HepG2 (cell line): ENCODE measurements at regions not wholly inside any gene's neighbourhood (a gene's known extent, or its start where the extent isn't known, plus 50 kb on each side); places are given as distances from the start of the nearest gene placed in this dataset.

ENCODE experiments used
- DRAP1 ChIP-seq: IDR thresholded peaks from 2 replicates; pipeline ENCODE4 v1.6.1; 2016; ENCODE audit warnings: missing genetic modification reagents, missing compliant biosample characterization
- ETV5 ChIP-seq: IDR thresholded peaks from 2 replicates; pipeline ENCODE4 v1.6.1; 2018; ENCODE audit warnings: missing biosample characterization, missing genetic modification reagents, inconsistent platforms, borderline replicate concordance
- HES4 ChIP-seq: sonication (generic); formaldehyde crosslinking; IDR thresholded peaks from 2 replicates; pipeline ENCODE4 v1.9.0; 2021; ENCODE audit warnings: mild to moderate bottlenecking, missing genetic modification reagents, borderline replicate concordance
- IRX3 ChIP-seq: sonication (generic); formaldehyde crosslinking; IDR thresholded peaks from 2 replicates; pipeline ENCODE4 v1.8.1; 2023; ENCODE audit warnings: mild to moderate bottlenecking, low read depth, missing genetic modification reagents, borderline replicate concordance
- KAT8 ChIP-seq: IDR thresholded peaks from 2 replicates; pipeline ENCODE4 v1.6.1; 2016; ENCODE audit warnings: missing genetic modification reagents, missing compliant biosample characterization
- KDM3A ChIP-seq: IDR thresholded peaks from 2 replicates; pipeline ENCODE4 v1.6.1; 2018; ENCODE audit warnings: low read depth, missing compliant biosample characterization
- MIER2 ChIP-seq: IDR thresholded peaks from 2 replicates; pipeline ENCODE4 v1.6.1; 2016; ENCODE audit warnings: missing biosample characterization, missing genetic modification reagents
- RAD21 ChIP-seq: fragments of 450-650 bp; formaldehyde crosslinking; IDR thresholded peaks from 2 replicates; pipeline ENCODE4 v1.5.0; 2020; ENCODE audit warnings: mild to moderate bottlenecking
- RXRA ChIP-seq: sonication (generic); formaldehyde crosslinking; IDR thresholded peaks from 2 replicates; pipeline ENCODE4 v1.5.1; 2020; ENCODE audit warnings: missing genetic modification reagents
- SRY ChIP-seq: sonication (generic); formaldehyde crosslinking; IDR thresholded peaks from 2 replicates; pipeline ENCODE4 v1.8.0; 2022; ENCODE audit warnings: mild to moderate bottlenecking, missing genetic modification reagents
- STAG1 ChIP-seq: sonication (generic); formaldehyde crosslinking; IDR thresholded peaks from 2 replicates; pipeline ENCODE4 v1.4.0; 2020; ENCODE audit warnings: missing genetic modification reagents
- TBX2 ChIP-seq: sonication (generic); formaldehyde crosslinking; IDR thresholded peaks from 2 replicates; pipeline ENCODE4 v1.5.0; 2020; ENCODE audit warnings: missing genetic modification reagents, mild to moderate bottlenecking, borderline replicate concordance
- TMF1 ChIP-seq: sonication (generic); formaldehyde crosslinking; IDR thresholded peaks from 2 replicates; pipeline ENCODE4 v1.8.1; 2022; ENCODE audit warnings: low read depth, missing genetic modification reagents
- ZBTB49 ChIP-seq: sonication (generic); formaldehyde crosslinking; IDR thresholded peaks from 2 replicates; pipeline ENCODE4 v1.4.0; 2020; ENCODE audit warnings: missing genetic modification reagents, borderline replicate concordance
- ZFP36L1 ChIP-seq: sonication (generic); formaldehyde crosslinking; IDR thresholded peaks from 2 replicates; pipeline ENCODE4 v1.8.0; 2022; ENCODE audit warnings: mild to moderate bottlenecking, missing genetic modification reagents, moderate library complexity
- ZNF205 ChIP-seq: IDR thresholded peaks from 2 replicates; pipeline ENCODE4 v1.6.1; 2018; ENCODE audit warnings: missing biosample characterization, missing genetic modification reagents
- ZNF234 ChIP-seq: sonication (generic); formaldehyde crosslinking; conservative IDR thresholded peaks from 2 replicates; pipeline ENCODE4 v1.5.1; 2020; ENCODE audit warnings: mild to moderate bottlenecking, missing genetic modification reagents
- ZNF563 ChIP-seq: sonication (generic); formaldehyde crosslinking; IDR thresholded peaks from 2 replicates; pipeline ENCODE4 v1.8.0; 2022; ENCODE audit warnings: mild to moderate bottlenecking, moderate library complexity, missing genetic modification reagents
- ZNF710 ChIP-seq: sonication (generic); formaldehyde crosslinking; IDR thresholded peaks from 2 replicates; pipeline ENCODE4 v1.5.0; 2020; ENCODE audit warnings: mild to moderate bottlenecking, missing genetic modification reagents, borderline replicate concordance
- ZNF784 ChIP-seq: sonication (generic); formaldehyde crosslinking; IDR thresholded peaks from 2 replicates; pipeline ENCODE4 v1.5.1; 2020; ENCODE audit warnings: missing genetic modification reagents, mild to moderate bottlenecking, borderline replicate concordance
- TF ChIP-seq, protein P1 (sequence below): sonication (generic); formaldehyde crosslinking; IDR thresholded peaks from 2 replicates; pipeline ENCODE4 v1.4.0; 2020; ENCODE audit warnings: missing genetic modification reagents

- TF ChIP-seq ZNF563, result peak; percentile 55; the same call in 1 of the 2 replicates
- peak; percentile 70; the same call in 1 of the 2 replicates for TF ChIP-seq ZNF234 (CRISPR knock-in tag)
- TF ChIP-seq, protein P1, sequence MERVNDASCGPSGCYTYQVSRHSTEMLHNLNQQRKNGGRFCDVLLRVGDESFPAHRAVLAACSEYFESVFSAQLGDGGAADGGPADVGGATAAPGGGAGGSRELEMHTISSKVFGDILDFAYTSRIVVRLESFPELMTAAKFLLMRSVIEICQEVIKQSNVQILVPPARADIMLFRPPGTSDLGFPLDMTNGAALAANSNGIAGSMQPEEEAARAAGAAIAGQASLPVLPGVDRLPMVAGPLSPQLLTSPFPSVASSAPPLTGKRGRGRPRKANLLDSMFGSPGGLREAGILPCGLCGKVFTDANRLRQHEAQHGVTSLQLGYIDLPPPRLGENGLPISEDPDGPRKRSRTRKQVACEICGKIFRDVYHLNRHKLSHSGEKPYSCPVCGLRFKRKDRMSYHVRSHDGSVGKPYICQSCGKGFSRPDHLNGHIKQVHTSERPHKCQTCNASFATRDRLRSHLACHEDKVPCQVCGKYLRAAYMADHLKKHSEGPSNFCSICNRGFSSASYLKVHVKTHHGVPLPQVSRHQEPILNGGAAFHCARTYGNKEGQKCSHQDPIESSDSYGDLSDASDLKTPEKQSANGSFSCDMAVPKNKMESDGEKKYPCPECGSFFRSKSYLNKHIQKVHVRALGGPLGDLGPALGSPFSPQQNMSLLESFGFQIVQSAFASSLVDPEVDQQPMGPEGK (CRISPR knock-in tag), result peak; percentile 47; the same call in 1 of the 2 replicates
- no peak for TF ChIP-seq ZBTB49
- peak; percentile 95 for TF ChIP-seq RAD21
- TF ChIP-seq TMF1, result 0 out of 2 replicates have a peak, but pooled peaks have one; percentile 34
- TF ChIP-seq STAG1 (CRISPR knock-in tag), result peak; percentile 99
- no peak for TF ChIP-seq ZFP36L1 (CRISPR knock-in tag)
- peak; percentile 51; the same call in 1 of the 2 replicates for TF ChIP-seq ZNF205
- TF ChIP-seq KAT8 (CRISPR knock-in tag), result 0 out of 2 replicates have a peak, but pooled peaks have one; percentile 23
- peak; percentile 46; the same call in 1 of the 2 replicates for TF ChIP-seq IRX3 (CRISPR knock-in tag)
- no peak for TF ChIP-seq MIER2 (CRISPR knock-in tag)
- TF ChIP-seq ETV5 (CRISPR knock-in tag), result no peak
- TF ChIP-seq SRY (CRISPR knock-in tag), result 0 out of 2 replicates have a peak, but pooled peaks have one; percentile 57
- 0 out of 2 replicates have a peak, but pooled peaks have one; percentile 33 for TF ChIP-seq HES4 (CRISPR knock-in tag)
- no peak for TF ChIP-seq DRAP1 (CRISPR knock-in tag)
- TF ChIP-seq ZNF710 (CRISPR knock-in tag), result 0 out of 2 replicates have a peak, but pooled peaks have one; percentile 50
- 0 out of 2 replicates have a peak, but pooled peaks have one; percentile 11 for TF ChIP-seq ZNF784 (CRISPR knock-in tag)
- TF ChIP-seq RXRA (CRISPR knock-in tag), result peak; percentile 35; the same call in 1 of the 2 replicates
- 0 out of 2 replicates have a peak, but pooled peaks have one; percentile 1 for TF ChIP-seq KDM3A (CRISPR knock-in tag)
- TF ChIP-seq TBX2 (CRISPR knock-in tag), result peak; percentile 33; the same call in 1 of the 2 replicates
Measured at GRCh38 chr2:126776692-126777619, 121.0 kb downstream of the GYPC start (continued).
